Lung microvascular endothelial cell (primary cell): ENCODE measurements at regions not wholly inside any gene's neighbourhood (a gene's known extent, or its start where the extent isn't known, plus 50 kb on each side); places are given as distances from the start of the nearest gene placed in this dataset.
A peak's percentile ranks its signal among the peaks of the same experiment; 100 is the strongest.

Experiments used
- DNase-seq, 2 donors: peaks; one replicate each; pipeline versions ENCODE4 v3.0.0 to v3.0.0-alpha.2; 2010; ENCODE audit warnings: low read depth in 2 of 2

DNA sequence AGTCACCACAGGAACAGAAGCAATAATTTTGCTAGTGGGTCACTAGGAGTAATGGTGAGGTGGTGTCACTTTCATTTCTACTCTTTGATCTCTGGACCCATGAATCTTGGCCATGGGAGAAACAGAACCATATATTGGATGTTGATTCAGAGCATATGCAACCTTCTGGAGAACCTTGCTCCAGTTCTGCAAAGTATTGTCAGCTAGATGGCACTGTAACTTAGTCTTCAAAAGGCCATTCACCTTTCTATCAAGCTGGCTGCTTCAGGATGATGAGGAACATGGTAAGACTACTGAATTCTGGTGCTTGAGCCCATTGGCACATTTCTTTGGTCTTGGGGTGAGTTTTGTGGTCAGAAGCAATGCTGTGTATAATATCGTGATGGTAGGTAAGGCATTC, 129.1 kb upstream of the FBN2 start:
- peak in 1 of 2 donors; percentile 38 for DNase-seq

DNA sequence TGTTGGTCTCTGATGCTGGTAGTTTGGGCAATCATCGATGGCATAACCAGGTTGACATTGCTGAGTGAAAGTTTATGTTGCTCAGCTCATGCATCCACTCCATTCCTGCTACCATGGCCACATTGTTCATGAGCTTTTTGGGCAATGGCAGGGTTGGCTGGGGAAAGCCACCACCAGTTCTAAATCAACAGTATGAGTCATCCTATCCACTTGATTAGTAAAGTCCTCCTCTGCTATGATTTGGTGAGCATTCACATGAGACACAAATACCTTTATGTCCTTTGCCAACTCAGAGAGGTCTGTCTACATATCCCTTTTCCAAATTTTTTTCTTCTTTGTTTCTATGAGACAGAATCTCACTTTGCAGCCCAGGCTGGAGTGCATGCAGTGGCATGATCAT, 129.7 kb upstream of the FBN2 start:
- DNase-seq = no peak

DNA sequence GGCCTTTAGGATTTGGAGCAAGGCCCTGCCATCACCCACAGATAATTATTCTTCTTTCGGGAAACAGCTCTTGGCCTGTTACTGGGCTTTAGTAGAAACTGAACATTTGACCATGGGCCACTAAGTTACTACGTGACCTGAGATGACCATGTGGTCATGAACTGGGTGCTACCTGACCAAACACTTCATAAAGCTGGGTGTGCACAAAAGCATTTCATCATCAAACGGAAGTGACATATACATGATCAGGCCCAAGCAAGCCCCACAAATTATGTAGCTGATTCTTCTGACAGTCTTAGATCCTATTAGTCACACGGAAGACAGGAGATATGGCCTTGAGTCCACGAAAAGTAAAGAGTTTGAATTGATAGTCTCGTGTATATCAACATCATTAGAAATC, 130.9 kb upstream of the FBN2 start:
- DNase-seq = no peak

DNA sequence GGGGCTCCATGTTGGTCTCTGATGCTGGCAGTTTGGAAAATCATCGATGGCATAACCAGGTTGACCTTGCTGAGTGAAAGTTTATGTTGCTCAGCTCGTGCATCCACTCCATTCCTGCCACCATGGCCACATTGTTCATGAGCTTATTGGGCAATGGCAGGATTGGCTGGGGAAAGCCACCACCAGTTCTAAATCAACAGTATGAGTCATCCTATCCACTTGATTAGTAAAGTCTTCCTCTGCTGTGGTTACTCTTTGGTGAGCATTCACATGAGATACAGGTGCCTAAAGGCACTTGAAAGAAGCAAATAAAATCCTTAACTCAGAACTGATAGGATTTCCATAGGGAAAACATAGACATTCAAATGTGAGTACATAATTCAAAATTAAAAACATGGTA, 131.8 kb upstream of the FBN2 start:
- DNase-seq = no peak

DNA sequence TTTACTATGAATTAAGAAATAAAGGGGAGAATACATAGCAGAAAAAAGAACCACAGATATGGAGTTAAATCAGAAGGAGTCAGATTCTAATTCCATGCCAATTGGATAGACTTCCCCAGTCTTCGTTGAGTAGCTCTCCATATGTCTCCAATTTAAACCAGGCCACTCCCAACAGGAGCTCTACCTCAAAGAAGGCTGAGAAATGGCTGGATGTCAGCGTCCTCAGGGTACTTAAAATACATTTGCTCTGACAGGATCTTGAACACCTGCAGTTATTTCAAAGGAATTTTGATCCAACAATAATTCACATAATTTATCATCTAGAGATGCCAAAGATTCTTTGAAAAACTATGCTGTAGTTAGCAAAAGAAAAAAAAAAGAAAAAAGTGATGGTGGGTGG, 133.9 kb upstream of the FBN2 start:
- no peak for DNase-seq

DNA sequence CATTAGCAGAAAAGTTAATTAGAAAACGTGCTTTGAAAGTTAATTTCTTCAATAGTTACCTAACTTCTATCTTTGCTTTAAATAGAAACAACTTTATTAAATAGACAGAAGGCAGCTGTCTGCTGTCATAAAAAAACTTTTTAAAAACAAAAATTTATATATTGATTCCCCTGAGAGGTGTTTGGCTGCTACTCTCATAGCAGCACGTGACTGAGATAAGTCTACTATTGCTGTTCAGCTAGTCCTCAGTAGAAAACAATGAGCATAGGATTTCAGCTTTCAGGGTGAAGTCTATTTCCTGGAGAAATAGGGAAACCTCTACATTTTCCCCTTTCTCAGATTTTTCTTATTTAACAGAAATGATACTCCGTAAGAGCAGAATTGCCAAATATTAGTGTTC, 135.0 kb upstream of the FBN2 start:
- no peak for DNase-seq

DNA sequence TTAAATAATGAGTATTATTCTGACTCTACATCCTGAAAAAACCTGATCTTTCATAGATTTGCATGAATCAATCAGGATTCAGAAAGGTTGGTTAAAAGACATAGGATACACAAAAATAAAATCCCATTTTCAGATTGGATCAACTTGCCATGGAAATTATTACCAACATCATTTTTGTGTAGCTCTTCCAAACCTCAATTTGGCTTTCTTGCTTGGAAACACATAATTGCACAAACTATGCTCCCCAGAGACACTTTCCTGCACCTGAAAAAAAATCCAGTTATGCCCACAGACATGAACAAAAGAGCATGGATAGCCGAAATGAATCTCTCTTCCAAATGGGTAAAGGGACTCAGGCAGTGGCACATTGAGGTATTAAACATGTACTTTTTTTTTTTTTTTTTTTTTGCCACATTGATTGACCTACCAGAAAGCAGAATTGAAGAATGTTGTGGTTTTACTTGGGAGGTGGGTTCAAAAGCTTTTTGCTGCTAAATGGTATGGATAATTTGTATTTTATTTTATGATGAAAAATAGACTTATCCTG, 135.4 kb upstream of the FBN2 start:
- DNase-seq = no peak

DNA sequence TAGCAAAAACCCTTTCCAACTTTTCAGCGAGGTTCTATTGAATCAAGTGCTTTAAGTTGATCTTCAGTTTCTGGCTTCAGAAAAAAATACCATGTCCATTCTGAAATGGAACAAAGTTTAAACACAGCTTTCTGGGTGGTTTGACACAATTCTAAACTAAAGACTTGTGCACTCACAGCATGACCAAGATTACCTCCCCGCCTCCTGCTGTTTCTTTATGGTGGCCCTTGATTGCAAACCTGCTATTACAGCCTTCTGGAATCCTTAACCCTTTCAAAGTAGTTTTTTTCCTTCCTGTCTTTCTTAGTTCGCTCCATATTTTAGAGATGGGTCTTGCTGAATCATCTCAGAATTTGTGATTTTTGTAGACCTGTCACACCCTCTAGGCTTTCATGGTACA, 135.9 kb upstream of the FBN2 start:
- no peak for DNase-seq

DNA sequence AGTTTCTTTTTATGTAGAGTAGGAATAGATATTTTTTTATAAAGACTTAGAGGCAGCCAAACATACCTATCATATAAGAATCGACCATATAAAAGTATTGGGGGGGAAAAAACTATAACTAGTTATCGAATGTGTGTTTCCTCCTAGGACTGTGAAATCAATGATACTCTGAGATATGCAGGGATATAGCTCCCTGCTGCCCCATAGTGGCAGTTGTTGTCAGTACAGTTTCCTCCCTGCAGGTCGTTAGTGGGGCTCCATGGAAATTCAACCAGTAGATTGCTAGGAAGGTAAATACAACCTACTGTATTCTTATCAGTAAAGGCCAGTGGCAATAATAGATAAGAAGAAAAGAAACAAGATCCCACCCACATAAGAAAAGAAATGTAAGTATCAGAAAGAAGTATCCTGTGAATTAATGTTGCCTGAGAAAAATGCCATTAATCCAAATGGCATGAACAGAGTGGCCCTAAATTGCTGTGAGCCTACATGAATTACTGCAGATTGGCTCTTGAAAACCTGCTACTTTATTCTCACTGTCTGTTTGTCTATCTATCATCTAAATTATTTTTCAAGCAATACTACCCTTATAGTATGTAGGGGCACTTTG, 136.9 kb upstream of the FBN2 start:
- peak; percentile 54 to 63 for DNase-seq

DNA sequence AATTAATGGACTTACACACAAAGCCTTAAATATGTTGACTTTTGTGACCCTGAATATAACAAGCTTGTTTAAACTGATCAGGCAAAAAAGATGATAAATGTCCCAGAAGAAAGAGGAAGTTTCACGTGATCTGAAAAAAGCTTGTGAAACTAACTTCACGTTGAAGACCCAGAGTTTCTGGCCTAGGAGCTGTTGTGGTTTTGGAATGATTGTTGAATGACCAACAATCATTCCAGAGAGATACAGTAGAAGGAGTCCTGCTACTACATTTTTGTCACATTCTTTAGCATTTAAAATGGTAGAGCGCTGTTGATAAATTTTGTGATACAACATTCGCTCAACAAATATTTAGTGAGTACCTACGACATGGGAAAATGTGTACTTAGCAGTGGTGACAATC, 143.1 kb upstream of the FBN2 start:
- no peak for DNase-seq

DNA sequence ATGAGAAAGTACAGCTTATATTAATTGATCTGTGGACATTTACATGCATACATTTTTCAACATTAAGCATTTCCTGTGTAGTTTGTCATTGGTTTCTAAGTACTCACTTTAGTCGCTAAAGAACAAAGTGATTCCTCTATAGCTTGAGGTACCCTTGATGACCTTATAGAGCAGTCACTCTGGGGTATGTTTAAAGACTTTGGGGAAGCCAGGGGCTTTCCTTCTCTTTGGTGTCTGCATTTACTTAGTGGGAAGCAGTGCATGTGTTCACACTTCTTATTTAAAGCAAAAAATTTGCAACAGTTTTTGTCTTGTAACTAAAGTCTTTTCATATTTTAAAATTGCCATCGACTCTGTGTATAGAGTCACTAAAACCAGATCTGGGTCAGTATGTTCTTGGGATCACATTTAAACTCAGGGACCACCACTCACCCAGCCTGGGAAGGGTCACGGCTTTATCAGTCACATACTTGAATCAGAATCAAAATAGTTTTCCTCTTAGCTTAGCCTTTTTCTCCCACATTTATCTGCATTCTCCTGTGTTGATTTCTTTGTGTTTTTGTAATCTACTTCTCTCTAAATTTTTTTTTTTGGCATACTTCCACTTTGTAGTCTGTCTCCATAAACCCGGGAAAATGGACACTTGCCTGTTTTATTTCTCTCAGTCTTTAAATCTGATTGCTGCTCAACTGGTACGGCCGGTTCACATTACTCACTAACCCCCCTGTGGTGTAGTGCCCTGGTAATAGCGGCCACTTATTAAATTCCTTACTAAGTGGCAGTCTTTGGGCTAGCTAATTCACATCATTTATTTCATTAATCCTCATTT, 143.9 kb upstream of the FBN2 start:
- no peak for DNase-seq

DNA sequence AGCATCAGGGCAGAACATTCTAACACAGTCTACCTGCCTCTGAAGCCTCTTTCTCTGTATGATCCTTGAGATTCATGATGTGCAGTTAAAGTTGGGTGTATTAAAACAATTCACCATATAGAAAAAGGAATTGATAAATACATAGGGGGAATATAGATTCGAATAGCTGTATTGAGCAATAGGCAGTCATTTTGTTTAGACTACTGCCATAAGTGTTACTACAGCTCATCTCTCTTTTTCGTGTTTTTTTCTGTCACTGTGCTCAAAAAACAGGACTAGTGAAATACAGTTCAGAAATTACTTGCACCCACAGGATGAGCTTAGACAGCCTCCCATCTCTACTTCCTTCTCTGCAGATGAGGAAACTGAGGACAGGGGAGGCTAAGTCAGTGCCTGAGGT, 144.6 kb upstream of the FBN2 start:
- no peak for DNase-seq

DNA sequence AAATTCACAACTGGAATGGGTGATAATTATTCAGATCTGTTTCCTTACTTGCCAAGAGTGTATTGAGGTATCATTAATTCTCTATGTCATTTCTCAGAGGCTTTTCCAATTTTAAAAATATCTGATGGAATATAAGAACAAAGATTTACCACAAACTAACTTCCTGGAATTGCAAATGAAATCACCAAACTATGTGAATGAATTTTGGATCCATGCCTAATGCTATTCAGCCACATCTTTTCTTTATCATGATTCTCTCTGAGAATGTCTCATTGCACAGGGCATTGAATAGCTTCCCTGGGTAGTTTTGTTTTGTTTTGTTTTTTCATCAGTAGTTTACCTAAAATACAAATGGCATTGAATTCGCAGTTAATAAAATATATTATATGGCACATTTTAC, 146.9 kb upstream of the FBN2 start:
- no peak for DNase-seq

DNA sequence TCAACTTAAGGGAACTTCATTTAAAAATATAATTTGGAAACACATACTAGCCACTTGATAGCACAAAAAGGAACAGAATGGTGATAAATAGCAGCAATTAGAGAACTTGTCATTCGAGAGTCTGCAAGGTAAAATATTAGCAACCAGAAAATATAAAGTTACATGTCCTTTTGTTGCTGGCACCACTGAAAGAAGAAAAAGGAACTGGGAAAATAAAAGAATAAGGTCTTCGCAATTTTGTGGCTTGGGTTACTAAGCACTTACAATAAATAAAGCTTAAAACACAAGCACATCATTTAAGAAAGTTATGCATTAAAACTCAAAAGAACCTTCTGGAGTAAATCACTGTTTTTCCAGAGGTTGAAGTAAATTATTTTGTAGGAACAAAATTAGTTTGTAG, 149.9 kb upstream of the FBN2 start:
- no peak for DNase-seq

DNA sequence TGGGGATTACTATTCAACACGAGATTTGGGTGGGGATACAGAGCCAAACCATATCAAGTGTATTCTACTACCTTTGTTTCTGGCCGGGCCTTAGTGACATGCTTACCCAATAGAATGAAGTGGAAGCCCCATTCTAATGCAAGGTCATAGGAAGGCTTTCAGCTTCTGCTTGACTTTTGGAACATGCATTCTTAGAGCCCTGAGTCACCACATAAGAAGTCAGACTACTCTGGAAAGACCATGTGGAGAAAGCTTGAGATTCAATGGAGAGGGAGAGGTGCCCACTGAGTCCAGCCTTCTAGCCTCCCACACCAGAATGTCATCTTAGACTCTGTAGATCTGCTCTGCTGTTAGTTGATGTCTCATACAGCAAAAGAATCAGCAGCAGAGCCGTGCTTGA, 155.7 kb upstream of the FBN2 start:
- DNase-seq = no peak

DNA sequence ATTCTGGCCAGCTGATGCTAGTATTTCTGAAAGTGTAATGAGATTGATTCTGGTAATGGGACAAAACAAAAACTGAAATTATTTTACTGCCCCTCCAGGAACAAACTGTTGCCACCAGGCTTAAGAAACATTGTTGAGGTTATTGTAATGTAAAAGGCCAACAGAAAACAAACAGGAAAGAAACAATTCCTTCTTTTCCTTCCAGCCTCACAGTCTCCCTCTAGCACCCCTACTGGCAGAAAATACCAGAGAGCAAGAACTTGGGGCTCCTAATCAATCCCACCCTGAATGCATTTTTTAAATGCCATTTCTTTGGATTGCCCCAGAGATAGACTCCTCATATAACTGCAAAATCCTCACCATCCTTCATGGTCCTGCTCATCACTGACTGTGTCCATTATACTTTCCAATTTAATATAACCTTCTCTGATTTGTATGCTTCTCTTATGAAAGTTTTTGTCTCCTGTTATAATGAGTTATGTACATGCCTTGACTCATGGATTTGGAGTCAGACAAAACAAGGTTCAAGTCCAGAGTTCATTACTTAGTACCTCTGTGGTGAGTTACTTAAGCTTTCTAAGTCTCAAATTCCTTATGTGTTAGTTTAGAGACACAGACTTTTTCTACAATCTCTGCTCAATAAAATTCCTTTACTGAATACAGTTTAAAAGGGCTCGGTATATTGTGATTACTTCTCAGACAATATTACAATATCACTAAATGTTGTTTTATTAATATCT, 157.9 kb upstream of the FBN2 start:
- DNase-seq = no peak

DNA sequence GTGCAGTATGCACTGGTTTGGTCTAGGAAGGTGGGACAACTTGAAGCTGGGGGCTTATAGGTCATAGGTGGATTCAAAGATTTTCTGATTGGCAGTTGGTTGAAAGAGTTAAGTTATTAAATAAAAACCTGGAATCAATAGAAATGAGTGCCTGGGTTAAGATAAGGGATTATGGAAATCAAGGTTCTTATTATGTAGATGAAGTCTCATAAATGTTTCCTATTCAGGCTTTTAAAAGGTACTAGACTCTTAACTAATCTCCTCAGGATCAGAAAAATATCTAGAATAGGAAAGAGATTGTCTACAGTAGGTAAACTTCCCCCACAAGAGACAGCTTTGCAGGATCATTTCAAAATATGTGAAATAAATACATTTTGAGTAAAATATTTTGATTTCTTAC, 163.3 kb upstream of the FBN2 start:
- no peak for DNase-seq

DNA sequence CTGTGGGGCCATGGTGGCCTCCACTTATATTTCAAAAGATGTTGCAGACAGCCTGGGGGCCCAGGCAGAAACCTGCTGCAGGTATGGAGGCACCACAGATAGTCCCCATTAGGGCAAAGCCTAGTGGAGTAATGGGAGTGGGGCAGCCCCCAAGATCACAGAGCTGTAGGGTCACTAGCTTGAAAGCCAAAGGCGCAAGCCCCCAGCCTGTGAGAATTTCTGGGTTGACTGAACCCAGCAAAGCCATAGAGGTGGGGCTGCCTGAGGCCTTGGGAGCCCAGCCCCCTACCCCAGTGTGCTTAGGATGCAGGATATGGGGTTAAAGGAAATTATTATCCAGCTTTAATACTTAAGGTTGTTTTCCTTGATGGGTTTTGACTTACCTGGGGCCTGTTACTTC, 165.3 kb upstream of the FBN2 start:
- no peak for DNase-seq

DNA sequence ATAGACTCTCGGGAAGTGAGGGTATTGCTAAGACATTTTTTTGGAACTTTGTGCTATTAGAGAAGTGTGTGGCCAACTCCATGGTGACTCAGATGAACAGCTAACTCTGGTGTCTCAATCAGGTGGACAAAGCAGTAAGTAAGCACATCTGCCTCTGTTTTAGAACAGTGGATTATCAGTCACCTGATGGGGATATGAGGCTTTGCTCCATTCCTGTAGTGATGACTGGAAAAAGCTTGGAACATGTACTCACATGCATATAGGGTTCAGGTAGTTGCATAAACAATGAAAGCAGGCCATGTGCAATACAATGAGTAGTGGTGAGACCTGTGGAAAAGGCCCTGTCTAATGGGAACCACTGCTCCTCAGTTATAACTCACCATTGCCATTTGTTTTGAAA, 168.2 kb upstream of the FBN2 start:
- no peak for DNase-seq

DNA sequence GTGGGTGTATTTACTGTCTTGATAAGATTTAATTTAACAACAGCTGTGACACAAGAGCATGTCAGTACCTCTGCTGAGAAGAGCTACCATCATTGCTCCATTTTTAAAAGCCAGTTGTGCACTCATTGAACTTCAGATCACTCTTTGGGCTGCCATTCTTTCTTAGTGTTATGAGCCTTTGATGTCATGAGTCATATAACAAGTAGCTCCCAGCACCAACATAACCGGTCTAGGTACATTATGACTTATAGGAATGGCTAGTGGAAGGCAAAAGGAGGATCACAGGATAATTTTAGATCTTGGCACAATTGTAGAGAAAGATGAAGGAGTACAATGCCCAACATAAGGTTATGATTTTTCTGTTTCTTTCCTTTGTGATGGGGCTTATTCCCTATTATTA, 170.8 kb upstream of the FBN2 start:
- DNase-seq = no peak

DNA sequence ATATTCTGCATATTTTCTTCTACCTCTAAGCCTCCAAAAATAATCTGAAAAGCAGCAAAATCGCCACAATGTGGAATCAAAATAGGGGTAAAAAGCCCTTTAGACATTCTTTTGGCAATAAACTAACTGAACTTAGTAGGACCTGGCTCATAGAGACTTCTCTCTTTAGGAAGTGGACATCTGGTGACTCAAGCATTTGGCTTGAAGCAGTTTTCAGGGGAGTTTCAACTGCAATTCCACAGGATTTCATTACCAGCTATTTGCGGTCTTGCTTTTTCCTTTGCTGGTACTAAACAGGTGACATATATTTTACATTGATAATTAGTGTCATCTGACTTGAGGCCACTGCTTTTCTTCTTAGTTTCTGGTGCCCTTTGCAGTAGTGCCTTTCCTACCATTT, 173.2 kb upstream of the FBN2 start:
- DNase-seq = no peak

DNA sequence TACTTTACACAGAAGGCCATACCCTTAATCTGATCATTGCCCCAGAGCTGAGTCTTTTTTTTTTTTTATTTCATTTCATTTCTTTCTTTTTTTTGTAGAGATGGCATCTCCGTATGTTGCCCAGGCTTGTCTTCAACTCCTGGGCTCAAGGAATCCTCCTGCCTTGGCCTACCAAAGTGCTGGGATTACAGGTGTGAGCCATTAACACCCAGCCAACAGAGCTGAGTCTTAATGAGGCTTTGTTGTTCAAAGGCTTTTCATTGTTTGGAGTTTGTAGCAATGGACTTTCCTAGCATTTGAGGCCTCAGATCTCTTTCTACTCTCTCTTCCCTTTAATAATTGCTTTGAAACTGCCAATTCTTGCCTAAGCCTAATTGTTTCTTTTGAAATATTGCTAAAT, 176.5 kb upstream of the FBN2 start:
- no peak for DNase-seq

DNA sequence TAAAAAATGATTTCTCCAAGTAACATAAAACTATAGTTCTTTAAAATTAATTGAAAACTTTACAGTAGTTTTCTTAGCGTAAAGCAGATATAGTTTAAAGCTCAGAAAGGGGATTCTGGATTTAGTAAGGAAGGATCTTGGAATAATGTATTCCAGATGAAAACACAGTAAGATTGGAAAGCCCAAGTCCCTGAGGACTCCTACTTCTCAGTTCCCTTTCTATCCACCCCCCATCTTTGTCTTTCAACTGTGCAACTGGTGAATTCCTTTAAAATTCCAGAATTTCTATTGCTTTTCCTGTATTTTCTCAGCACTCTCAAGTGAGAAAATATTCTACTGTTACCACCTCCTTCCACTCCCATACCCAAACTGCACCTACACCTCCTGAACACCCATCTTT, 184.5 kb upstream of the FBN2 start:
- no peak for DNase-seq
